ENCODE measurements at regions not wholly inside any gene's neighbourhood (a gene's known extent, or its start where the extent isn't known, plus 50 kb on each side); places are given as distances from the start of the nearest gene placed in this dataset.

DNA sequence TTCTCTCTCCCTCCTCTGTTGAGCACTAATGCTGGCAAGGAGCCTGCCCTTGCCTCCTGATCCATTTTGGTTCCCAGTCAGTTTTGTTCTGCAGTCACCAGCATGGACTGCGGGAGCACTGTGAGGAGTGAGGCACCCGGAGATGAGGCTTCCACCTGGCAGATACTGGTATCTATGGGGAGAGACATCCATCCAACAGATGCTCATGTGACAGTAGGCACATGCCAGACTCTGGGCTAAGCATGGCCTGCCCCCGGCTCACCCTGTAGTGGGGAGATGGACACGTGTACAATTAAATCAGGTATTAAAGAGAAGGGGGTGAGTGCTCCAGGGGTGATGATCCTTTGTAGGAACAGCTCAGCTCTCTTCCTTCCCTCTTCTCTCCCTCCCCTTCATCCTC is 74.0 kb upstream of the PODXL start:
- TF ChIP-seq POLR2AphosphoS5 (IDR thresholded peaks at IDR 0.05; ENCODE audit: borderline replicate concordance, low read depth, low read length) (no peak), EZH2 (IDR thresholded peaks at IDR 0.05) (no peak)
